ENCODE measurements at regions not wholly inside any gene's neighbourhood (a gene's known extent, or its start where the extent isn't known, plus 50 kb on each side); places are given as distances from the start of the nearest gene placed in this dataset.

DNA sequence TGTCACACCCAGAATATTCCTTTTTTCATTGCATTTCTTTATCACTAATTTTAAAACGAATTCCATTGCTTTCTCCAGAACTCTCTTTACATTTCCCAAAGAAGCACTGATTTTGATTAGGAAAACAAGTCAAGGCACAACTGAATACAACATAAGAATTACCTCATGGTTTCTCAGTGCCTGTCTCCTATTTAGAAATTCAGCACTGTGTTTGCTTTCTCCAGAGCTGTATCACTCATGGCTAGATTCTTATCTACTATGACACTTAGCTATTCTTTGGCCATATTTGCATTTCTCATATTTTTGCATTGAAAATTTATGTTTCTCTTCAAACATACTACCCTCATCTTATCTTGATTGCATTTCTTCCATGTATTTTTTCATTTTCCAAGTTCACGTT is 1402.0 kb downstream of the MRPL39 start:
- TF ChIP-seq, protein P1, sequence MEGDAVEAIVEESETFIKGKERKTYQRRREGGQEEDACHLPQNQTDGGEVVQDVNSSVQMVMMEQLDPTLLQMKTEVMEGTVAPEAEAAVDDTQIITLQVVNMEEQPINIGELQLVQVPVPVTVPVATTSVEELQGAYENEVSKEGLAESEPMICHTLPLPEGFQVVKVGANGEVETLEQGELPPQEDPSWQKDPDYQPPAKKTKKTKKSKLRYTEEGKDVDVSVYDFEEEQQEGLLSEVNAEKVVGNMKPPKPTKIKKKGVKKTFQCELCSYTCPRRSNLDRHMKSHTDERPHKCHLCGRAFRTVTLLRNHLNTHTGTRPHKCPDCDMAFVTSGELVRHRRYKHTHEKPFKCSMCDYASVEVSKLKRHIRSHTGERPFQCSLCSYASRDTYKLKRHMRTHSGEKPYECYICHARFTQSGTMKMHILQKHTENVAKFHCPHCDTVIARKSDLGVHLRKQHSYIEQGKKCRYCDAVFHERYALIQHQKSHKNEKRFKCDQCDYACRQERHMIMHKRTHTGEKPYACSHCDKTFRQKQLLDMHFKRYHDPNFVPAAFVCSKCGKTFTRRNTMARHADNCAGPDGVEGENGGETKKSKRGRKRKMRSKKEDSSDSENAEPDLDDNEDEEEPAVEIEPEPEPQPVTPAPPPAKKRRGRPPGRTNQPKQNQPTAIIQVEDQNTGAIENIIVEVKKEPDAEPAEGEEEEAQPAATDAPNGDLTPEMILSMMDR (IDR thresholded peaks at IDR 0.05): no peak
- TF ChIP-seq EP300 (IDR thresholded peaks at IDR 0.05) (no peak), POLR2A (IDR thresholded peaks at IDR 0.05) (no peak)
